ENCODE measurements at regions not wholly inside any gene's neighbourhood (a gene's known extent, or its start where the extent isn't known, plus 50 kb on each side); places are given as distances from the start of the nearest gene placed in this dataset.
"Not testable (repeated sequence)": the region's sequence is repeated elsewhere in the genome, so short reads cannot be mapped to it uniquely, and the experiment has no call there.

- no peaks in the 10 kb centered on the region for H3K27me3 Mint-ChIP-seq
- CTCF ChIA-PET, result no interaction called here
Measured at GRCh38 chr1:195731385-195731784, 876.9 kb downstream of the KCNT2 start.

GRCh38 chr1:195723796-195724194, 884.4 kb downstream of the KCNT2 start:
- H3K36me3 Mint-ChIP-seq (ENCODE audit: low read depth), result no peaks in the 10 kb centered on the region
- CTCF ChIA-PET, result no interaction called here
- POLR2A ChIA-PET, result no interaction called here
- H3K27me3 Mint-ChIP-seq, result no peaks in the 10 kb centered on the region
- no peaks in the 10 kb centered on the region for H3K9me3 Mint-ChIP-seq
- H3K27ac Mint-ChIP-seq, result no peak overlapping the region
- H3K4me1 Mint-ChIP-seq, result no peaks in the 10 kb centered on the region
- no peak overlapping the region for H3K4me3 Mint-ChIP-seq
- DNase-seq, result no peak

More at GRCh38 chr1:195731385-195731784, 876.9 kb downstream of the KCNT2 start:
- Mint-ChIP-seq H3K36me3 (ENCODE audit: low read depth) (no peaks in the 10 kb centered on the region), H3K4me3 (no peak overlapping the region), H3K27ac (no peak overlapping the region), H3K4me1 (no peaks in the 10 kb centered on the region), H3K9me3 (no peaks in the 10 kb centered on the region)
- POLR2A ChIA-PET, result no interaction called here
- DNase-seq, result no peak

GRCh38 chr1:195722852-195723795, 885.1 kb downstream of the KCNT2 start:
- CTCF ChIA-PET; H3K36me3 Mint-ChIP-seq (ENCODE audit: low read depth): not testable (repeated sequence)

GRCh38 chr1:195722146-195722545, 886.1 kb downstream of the KCNT2 start:
- CTCF ChIA-PET; POLR2A ChIA-PET; H3K9me3 Mint-ChIP-seq; H3K4me1 Mint-ChIP-seq; H3K36me3 Mint-ChIP-seq (ENCODE audit: low read depth); DNase-seq; H3K27me3 Mint-ChIP-seq; H3K27ac Mint-ChIP-seq; H3K4me3 Mint-ChIP-seq: not testable (repeated sequence)

More at GRCh38 chr1:195722852-195723795, 885.1 kb downstream of the KCNT2 start:
- DNase-seq, H3K4me3 Mint-ChIP-seq, H3K27ac Mint-ChIP-seq, H3K27me3 Mint-ChIP-seq, H3K9me3 Mint-ChIP-seq, H3K4me1 Mint-ChIP-seq, POLR2A ChIA-PET: not testable (repeated sequence)

- Mint-ChIP-seq H3K36me3 (ENCODE audit: low read depth) (no peaks in the 10 kb centered on the region), H3K9me3 (no peaks in the 10 kb centered on the region), H3K4me1 (no peaks in the 10 kb centered on the region), H3K4me3 (no peak overlapping the region), H3K27me3 (no peaks in the 10 kb centered on the region), H3K27ac (no peak overlapping the region)
- no peak for DNase-seq
- ChIA-PET POLR2A (no interaction called here), CTCF (no interaction called here)
Measured at GRCh38 chr1:195721210-195721971, 886.8 kb downstream of the KCNT2 start.

GRCh38 chr1:195717651-195718050, 890.6 kb downstream of the KCNT2 start:
- POLR2A ChIA-PET, result no interaction called here
- Mint-ChIP-seq H3K27ac (no peak overlapping the region), H3K4me1 (no peaks in the 10 kb centered on the region), H3K27me3 (no peaks in the 10 kb centered on the region), H3K9me3 (no peaks in the 10 kb centered on the region), H3K4me3 (no peak overlapping the region), H3K36me3 (ENCODE audit: low read depth) (no peaks in the 10 kb centered on the region)
- no peak for DNase-seq
- CTCF ChIA-PET, result no interaction called here

- POLR2A ChIA-PET, result no interaction called here
- DNase-seq, result no peak
- no peaks in the 10 kb centered on the region for H3K36me3 Mint-ChIP-seq (ENCODE audit: low read depth)
- no peak overlapping the region for H3K4me3 Mint-ChIP-seq
- no peak overlapping the region for H3K27ac Mint-ChIP-seq
- H3K9me3 Mint-ChIP-seq, result no peaks in the 10 kb centered on the region
- no peaks in the 10 kb centered on the region for H3K27me3 Mint-ChIP-seq
- CTCF ChIA-PET, result no interaction called here
- no peaks in the 10 kb centered on the region for H3K4me1 Mint-ChIP-seq
Measured at GRCh38 chr1:195715652-195716051, 892.6 kb downstream of the KCNT2 start.

- H3K27me3 Mint-ChIP-seq, result no peaks in the 10 kb centered on the region
- POLR2A ChIA-PET, result no interaction called here
- H3K36me3 Mint-ChIP-seq (ENCODE audit: low read depth), result no peaks in the 10 kb centered on the region
- H3K4me1 Mint-ChIP-seq, result no peaks in the 10 kb centered on the region
- H3K9me3 Mint-ChIP-seq, result no peaks in the 10 kb centered on the region
- no peak for DNase-seq
- CTCF ChIA-PET, result no interaction called here
- H3K27ac Mint-ChIP-seq, result no peak overlapping the region
- no peak overlapping the region for H3K4me3 Mint-ChIP-seq
Measured at GRCh38 chr1:195714248-195714647, 894.0 kb downstream of the KCNT2 start.

- Mint-ChIP-seq H3K27ac (no peak overlapping the region), H3K27me3 (no peaks in the 10 kb centered on the region), H3K36me3 (ENCODE audit: low read depth) (no peaks in the 10 kb centered on the region), H3K9me3 (no peaks in the 10 kb centered on the region), H3K4me1 (no peaks in the 10 kb centered on the region), H3K4me3 (no peak overlapping the region)
- POLR2A ChIA-PET, result no interaction called here
- CTCF ChIA-PET, result no interaction called here
- DNase-seq, result no peak
Measured at GRCh38 chr1:195709821-195710220, 898.4 kb downstream of the KCNT2 start.

GRCh38 chr1:195704028-195704427, 904.2 kb downstream of the KCNT2 start:
- Mint-ChIP-seq H3K27me3 (no peaks in the 10 kb centered on the region), H3K4me1 (no peaks in the 10 kb centered on the region), H3K9me3 (no peaks in the 10 kb centered on the region), H3K4me3 (no peak overlapping the region), H3K27ac (no peak overlapping the region), H3K36me3 (ENCODE audit: low read depth) (no peaks in the 10 kb centered on the region)
- POLR2A ChIA-PET, result no interaction called here
- CTCF ChIA-PET, result no interaction called here
- no peak for DNase-seq

GRCh38 chr1:195701149-195701548, 907.1 kb downstream of the KCNT2 start:
- Mint-ChIP-seq H3K4me1 (no peaks in the 10 kb centered on the region), H3K4me3 (no peak overlapping the region), H3K9me3 (no peaks in the 10 kb centered on the region), H3K27me3 (no peaks in the 10 kb centered on the region), H3K27ac (no peak overlapping the region), H3K36me3 (ENCODE audit: low read depth) (no peaks in the 10 kb centered on the region)
- ChIA-PET CTCF (no interaction called here), POLR2A (no interaction called here)
- DNase-seq, result no peak

GRCh38 chr1:195697130-195697529, 911.1 kb downstream of the KCNT2 start:
- no peaks in the 10 kb centered on the region for H3K4me1 Mint-ChIP-seq
- POLR2A ChIA-PET, result no interaction called here

GRCh38 chr1:195686764-195687163, 921.5 kb downstream of the KCNT2 start:
- CTCF ChIA-PET, result no interaction called here
- H3K4me3 Mint-ChIP-seq, result no peak overlapping the region
- H3K27ac Mint-ChIP-seq, result no peak overlapping the region
- no peaks in the 10 kb centered on the region for H3K27me3 Mint-ChIP-seq
- H3K9me3 Mint-ChIP-seq, result no peaks in the 10 kb centered on the region
- H3K4me1 Mint-ChIP-seq, result no peaks in the 10 kb centered on the region
- DNase-seq, result no peak
- POLR2A ChIA-PET, result no interaction called here
- no peaks in the 10 kb centered on the region for H3K36me3 Mint-ChIP-seq (ENCODE audit: low read depth)

More at GRCh38 chr1:195697130-195697529, 911.1 kb downstream of the KCNT2 start:
- H3K27me3 Mint-ChIP-seq, result no peaks in the 10 kb centered on the region
- no peaks in the 10 kb centered on the region for H3K36me3 Mint-ChIP-seq (ENCODE audit: low read depth)
- no peaks in the 10 kb centered on the region for H3K9me3 Mint-ChIP-seq
- no peak for DNase-seq
- no peak overlapping the region for H3K27ac Mint-ChIP-seq
- CTCF ChIA-PET, result no interaction called here
- no peak overlapping the region for H3K4me3 Mint-ChIP-seq
